ENCODE measurements at regions not wholly inside any gene's neighbourhood (a gene's known extent, or its start where the extent isn't known, plus 50 kb on each side); places are given as distances from the start of the nearest gene placed in this dataset.

GRCh38 chrX:39899856-39900776 lies 197.6 kb downstream of the BCOR start (continued):
- TF ChIP-seq TRIM28 (IDR thresholded peaks at IDR 0.05; ENCODE audit: borderline replicate concordance, low read length) = peak; percentile 81; the same call in 1 of the 2 replicates
- no peak for TF ChIP-seq AEBP2 (tag by site-specific recombination; IDR thresholded peaks at IDR 0.05; ENCODE audit: borderline replicate concordance)
- no peak for TF ChIP-seq ZNF843 (tag by site-specific recombination; IDR thresholded peaks at IDR 0.05)
- peak; percentile 80 for TF ChIP-seq ZNF629 (tag by site-specific recombination; IDR thresholded peaks at IDR 0.05)
- no peak for TF ChIP-seq GFI1B (tag by site-specific recombination; IDR thresholded peaks at IDR 0.05)
- TF ChIP-seq ZSCAN5A (tag by site-specific recombination; IDR thresholded peaks at IDR 0.05) = no peak
- TF ChIP-seq MEIS1 (CRISPR knock-in tag; IDR thresholded peaks at IDR 0.05; ENCODE audit: borderline replicate concordance) = no peak
- no peak for TF ChIP-seq ZBTB49 (tag by site-specific recombination; IDR thresholded peaks at IDR 0.05; ENCODE audit: low read depth)
- no peak for TF ChIP-seq ZNF768 (tag by site-specific recombination; IDR thresholded peaks at IDR 0.05)
- no peak for TF ChIP-seq SETDB1 (IDR thresholded peaks at IDR 0.05; ENCODE audit: insufficient read length, low read length)
- TF ChIP-seq SCRT1 (tag by site-specific recombination; IDR thresholded peaks at IDR 0.05; ENCODE audit: borderline replicate concordance) = peak; percentile 41; the same call in 1 of the 2 replicates
- no peak for TF ChIP-seq ZSCAN4 (tag by site-specific recombination; IDR thresholded peaks at IDR 0.05)
- TF ChIP-seq ZNF404 (tag by site-specific recombination; IDR thresholded peaks at IDR 0.05) = no peak
- no peak for TF ChIP-seq YY2 (tag by site-specific recombination; IDR thresholded peaks at IDR 0.05)
- TF ChIP-seq ZNF560 (tag by site-specific recombination; IDR thresholded peaks at IDR 0.05; ENCODE audit: borderline replicate concordance) = no peak
- no peak for TF ChIP-seq ZNF146 (tag by site-specific recombination; IDR thresholded peaks at IDR 0.05)
- no peak for TF ChIP-seq ZNF530 (tag by site-specific recombination; IDR thresholded peaks at IDR 0.05; ENCODE audit: low read depth)
- no peak for TF ChIP-seq ZNF121 (tag by site-specific recombination; IDR thresholded peaks at IDR 0.05)
- peak; percentile 62 for TF ChIP-seq ZBTB21 (tag by site-specific recombination; IDR thresholded peaks at IDR 0.05)
- no peak for TF ChIP-seq ZNF513 (tag by site-specific recombination; IDR thresholded peaks at IDR 0.05)
- no peak; the same call in 1 of the 2 replicates for TF ChIP-seq ZNF600 (tag by site-specific recombination; IDR thresholded peaks at IDR 0.05)
- TF ChIP-seq ZBTB17 (tag by site-specific recombination; IDR thresholded peaks at IDR 0.05) = no peak
- TF ChIP-seq ZEB2 (tag by site-specific recombination; IDR thresholded peaks at IDR 0.05) = no peak
- TF ChIP-seq ZNF362 (tag by site-specific recombination; IDR thresholded peaks at IDR 0.05) = no peak
- no peak for TF ChIP-seq KLF7 (tag by site-specific recombination; IDR thresholded peaks at IDR 0.05; ENCODE audit: borderline replicate concordance)
- no peak for TF ChIP-seq REST (tag by site-specific recombination; IDR thresholded peaks at IDR 0.05)
- TF ChIP-seq KLF9 (tag by site-specific recombination; IDR thresholded peaks at IDR 0.05; ENCODE audit: low read depth) = no peak

Measured in HEK293 (cell line).